HEK293 (cell line): ENCODE measurements at regions not wholly inside any gene's neighbourhood (a gene's known extent, or its start where the extent isn't known, plus 50 kb on each side); places are given as distances from the start of the nearest gene placed in this dataset.
A peak's percentile ranks its signal among the peaks of the same experiment; 100 is the strongest.

Experiments
- AEBP2 ChIP-seq: fragments of 450-650 bp; formaldehyde crosslinking; IDR thresholded peaks from 2 replicates; pipeline ENCODE4 v1.5.1; 2016; ENCODE audit warnings: missing biosample characterization, missing genetic modification characterization, borderline replicate concordance
- CTCF ChIP-seq: fragments of 450-650 bp; formaldehyde crosslinking; IDR thresholded peaks from 2 replicates; pipeline ENCODE4 v1.5.1; 2016; ENCODE audit warnings: missing biosample characterization, missing genetic modification characterization
- KLF10 ChIP-seq: fragments of 450-650 bp; IDR thresholded peaks from 2 replicates; pipeline ENCODE4 v1.5.1; 2018; ENCODE audit warnings: missing biosample characterization, mild to moderate bottlenecking, missing genetic modification characterization
- KLF8 ChIP-seq: fragments of 450-650 bp; formaldehyde crosslinking; IDR thresholded peaks from 2 replicates; pipeline ENCODE4 v1.5.1; 2016; ENCODE audit warnings: missing biosample characterization, missing genetic modification characterization
- MYNN ChIP-seq: fragments of 450-650 bp; formaldehyde crosslinking; IDR thresholded peaks from 2 replicates; pipeline ENCODE4 v1.5.1; 2016; ENCODE audit warnings: missing biosample characterization, missing genetic modification characterization, borderline replicate concordance
- PRDM4 ChIP-seq: fragments of 450-650 bp; formaldehyde crosslinking; IDR thresholded peaks from 2 replicates; pipeline ENCODE4 v1.5.1; 2017; ENCODE audit warnings: missing biosample characterization, missing genetic modification characterization
- RBAK ChIP-seq: fragments of 450-650 bp; formaldehyde crosslinking; IDR thresholded peaks from 2 replicates; pipeline ENCODE4 v1.5.1; 2016; ENCODE audit warnings: missing biosample characterization, missing genetic modification characterization
- WT1 ChIP-seq: fragments of 450-650 bp; formaldehyde crosslinking; IDR thresholded peaks from 2 replicates; pipeline ENCODE4 v1.5.1; 2016; ENCODE audit warnings: missing biosample characterization, missing genetic modification characterization
- ZBTB21 ChIP-seq: fragments of 450-650 bp; formaldehyde crosslinking; IDR thresholded peaks from 2 replicates; pipeline ENCODE4 v1.5.1; 2017; ENCODE audit warnings: missing biosample characterization, missing genetic modification characterization
- ZBTB48 ChIP-seq: fragments of 450-650 bp; formaldehyde crosslinking; IDR thresholded peaks from 2 replicates; pipeline ENCODE4 v1.5.1; 2016; ENCODE audit warnings: missing biosample characterization, missing genetic modification characterization
- ZFP69B ChIP-seq: fragments of 450-650 bp; formaldehyde crosslinking; IDR thresholded peaks from 2 replicates; pipeline ENCODE4 v1.5.1; 2016; ENCODE audit warnings: missing biosample characterization, missing genetic modification characterization
- ZNF10 ChIP-seq: fragments of 450-650 bp; formaldehyde crosslinking; IDR thresholded peaks from 2 replicates; pipeline ENCODE4 v1.5.1; 2017; ENCODE audit warnings: missing biosample characterization, missing genetic modification characterization
- ZNF140 ChIP-seq: fragments of 450-650 bp; formaldehyde crosslinking; IDR thresholded peaks from 2 replicates; pipeline ENCODE4 v1.5.1; 2016; ENCODE audit warnings: missing biosample characterization, missing genetic modification characterization
- ZNF174 ChIP-seq: fragments of 450-650 bp; formaldehyde crosslinking; IDR thresholded peaks from 2 replicates; pipeline ENCODE4 v1.5.0; 2017; ENCODE audit warnings: missing biosample characterization, mild to moderate bottlenecking, missing genetic modification characterization
- ZNF248 ChIP-seq: fragments of 450-650 bp; formaldehyde crosslinking; IDR thresholded peaks from 2 replicates; pipeline ENCODE4 v1.5.1; 2017; ENCODE audit warnings: missing biosample characterization, missing genetic modification characterization
- ZNF350 ChIP-seq: fragments of 450-650 bp; formaldehyde crosslinking; IDR thresholded peaks from 2 replicates; pipeline ENCODE4 v1.5.0; 2017; ENCODE audit warnings: missing biosample characterization, mild to moderate bottlenecking, missing genetic modification characterization
- ZNF354C ChIP-seq: fragments of 450-650 bp; formaldehyde crosslinking; IDR thresholded peaks from 2 replicates; pipeline ENCODE4 v1.5.1; 2016; ENCODE audit warnings: missing biosample characterization, missing genetic modification characterization, low read depth, borderline replicate concordance
- ZNF391 ChIP-seq: fragments of 450-650 bp; formaldehyde crosslinking; IDR thresholded peaks from 2 replicates; pipeline ENCODE4 v1.5.1; 2016; ENCODE audit warnings: low read depth, missing biosample characterization, missing genetic modification characterization, borderline replicate concordance
- ZNF48 ChIP-seq: fragments of 450-650 bp; formaldehyde crosslinking; IDR thresholded peaks from 2 replicates; pipeline ENCODE4 v1.5.1; 2016; ENCODE audit warnings: missing biosample characterization, missing genetic modification characterization
- ZNF501 ChIP-seq: fragments of 450-650 bp; formaldehyde crosslinking; IDR thresholded peaks from 2 replicates; pipeline ENCODE4 v1.5.1; 2016; ENCODE audit warnings: missing biosample characterization, missing genetic modification characterization
- ZNF521 ChIP-seq: fragments of 450-650 bp; formaldehyde crosslinking; IDR thresholded peaks from 2 replicates; pipeline ENCODE4 v1.5.1; 2017; ENCODE audit warnings: missing biosample characterization, mild to moderate bottlenecking, missing genetic modification characterization
- ZNF654 ChIP-seq: fragments of 450-650 bp; formaldehyde crosslinking; IDR thresholded peaks from 2 replicates; pipeline ENCODE4 v1.5.1; 2016; ENCODE audit warnings: low read depth, missing biosample characterization, missing genetic modification characterization
- ZNF658 ChIP-seq: fragments of 450-650 bp; formaldehyde crosslinking; IDR thresholded peaks from 2 replicates; pipeline ENCODE4; 2016; ENCODE audit warnings: missing biosample characterization, missing genetic modification characterization
- ZNF747 ChIP-seq: fragments of 450-650 bp; formaldehyde crosslinking; IDR thresholded peaks from 2 replicates; pipeline ENCODE4 v1.5.1; 2016; ENCODE audit warnings: missing biosample characterization, missing genetic modification characterization
- ZNF76 ChIP-seq: fragments of 450-650 bp; formaldehyde crosslinking; IDR thresholded peaks from 2 replicates; pipeline ENCODE4; 2016; ENCODE audit warnings: low read depth, missing biosample characterization, missing genetic modification characterization, borderline replicate concordance
- ZSCAN30 ChIP-seq: fragments of 450-650 bp; IDR thresholded peaks from 2 replicates; pipeline ENCODE4 v1.5.1; 2018; ENCODE audit warnings: missing biosample characterization, mild to moderate bottlenecking, missing genetic modification characterization, moderate library complexity
- TF ChIP-seq, protein P1 (sequence below): fragments of 450-650 bp; formaldehyde crosslinking; optimal IDR thresholded peaks from 2 replicates; pipeline ENCODE3; 2016; ENCODE audit warnings: missing biosample characterization, mild to moderate bottlenecking, missing genetic modification characterization
- TF ChIP-seq, protein P2 (sequence below): fragments of 450-650 bp; formaldehyde crosslinking; IDR thresholded peaks from 2 replicates; pipeline ENCODE4 v1.5.1; 2016; ENCODE audit warnings: missing biosample characterization, missing genetic modification characterization
- TF ChIP-seq, protein P3 (sequence below): fragments of 450-650 bp; formaldehyde crosslinking; IDR thresholded peaks from 2 replicates; pipeline ENCODE4 v1.5.1; 2016; ENCODE audit warnings: missing biosample characterization, missing genetic modification characterization
- TF ChIP-seq, protein P4 (sequence below): fragments of 450-650 bp; formaldehyde crosslinking; IDR thresholded peaks from 2 replicates; pipeline ENCODE4 v1.5.1; 2016; ENCODE audit warnings: missing biosample characterization, missing genetic modification characterization, low read depth

GRCh38 chr18:22349966-22350365 is 67.7 kb downstream of the CTAGE1 start (continued):
- TF ChIP-seq CTCF (tag by site-specific recombination) (no peak), ZNF658 (tag by site-specific recombination) (no peak), ZNF391 (no peak), ZNF76 (tag by site-specific recombination) (no peak), AEBP2 (tag by site-specific recombination) (no peak), ZNF140 (tag by site-specific recombination) (no peak), PRDM4 (no peak; the same call in 1 of the 2 replicates), MYNN (tag by site-specific recombination) (no peak), ZNF350 (no peak), RBAK (no peak), ZNF48 (tag by site-specific recombination) (no peak), ZNF354C (no peak), ZSCAN30 (peak; percentile 76; the same call in 1 of the 2 replicates), ZNF747 (tag by site-specific recombination) (no peak), ZBTB21 (tag by site-specific recombination) (peak; percentile 35; the same call in 1 of the 2 replicates), ZBTB48 (tag by site-specific recombination) (no peak), ZNF521 (tag by site-specific recombination) (no peak), ZNF501 (tag by site-specific recombination) (peak; percentile 75), WT1 (tag by site-specific recombination) (peak; percentile 12; the same call in 1 of the 2 replicates), KLF10 (tag by site-specific recombination) (peak; percentile 39; the same call in 1 of the 2 replicates), ZFP69B (tag by site-specific recombination) (no peak), ZNF10 (tag by site-specific recombination) (no peak), ZNF654 (tag by site-specific recombination) (no peak), KLF8 (tag by site-specific recombination) (no peak), ZNF248 (no peak), ZNF174 (tag by site-specific recombination) (no peak)
- TF ChIP-seq, protein P1, sequence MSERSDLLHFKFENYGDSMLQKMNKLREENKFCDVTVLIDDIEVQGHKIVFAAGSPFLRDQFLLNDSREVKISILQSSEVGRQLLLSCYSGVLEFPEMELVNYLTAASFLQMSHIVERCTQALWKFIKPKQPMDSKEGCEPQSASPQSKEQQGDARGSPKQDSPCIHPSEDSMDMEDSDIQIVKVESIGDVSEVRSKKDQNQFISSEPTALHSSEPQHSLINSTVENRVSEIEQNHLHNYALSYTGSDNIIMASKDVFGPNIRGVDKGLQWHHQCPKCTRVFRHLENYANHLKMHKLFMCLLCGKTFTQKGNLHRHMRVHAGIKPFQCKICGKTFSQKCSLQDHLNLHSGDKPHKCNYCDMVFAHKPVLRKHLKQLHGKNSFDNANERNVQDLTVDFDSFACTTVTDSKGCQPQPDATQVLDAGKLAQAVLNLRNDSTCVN: no peak
- TF ChIP-seq, protein P2, sequence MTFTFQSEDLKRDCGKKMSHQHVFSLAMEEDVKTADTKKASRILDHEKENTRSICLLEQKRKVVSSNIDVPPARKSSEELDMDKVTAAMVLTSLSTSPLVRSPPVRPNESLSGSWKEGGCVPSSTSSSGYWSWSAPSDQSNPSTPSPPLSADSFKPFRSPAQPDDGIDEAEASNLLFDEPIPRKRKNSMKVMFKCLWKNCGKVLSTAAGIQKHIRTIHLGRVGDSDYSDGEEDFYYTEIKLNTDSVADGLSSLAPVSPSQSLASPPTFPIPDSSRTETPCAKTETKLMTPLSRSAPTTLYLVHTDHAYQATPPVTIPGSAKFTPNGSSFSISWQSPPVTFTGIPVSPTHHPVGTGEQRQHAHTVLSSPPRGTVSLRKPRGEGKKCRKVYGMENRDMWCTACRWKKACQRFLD (tag by site-specific recombination): no peak
- TF ChIP-seq, protein P3, sequence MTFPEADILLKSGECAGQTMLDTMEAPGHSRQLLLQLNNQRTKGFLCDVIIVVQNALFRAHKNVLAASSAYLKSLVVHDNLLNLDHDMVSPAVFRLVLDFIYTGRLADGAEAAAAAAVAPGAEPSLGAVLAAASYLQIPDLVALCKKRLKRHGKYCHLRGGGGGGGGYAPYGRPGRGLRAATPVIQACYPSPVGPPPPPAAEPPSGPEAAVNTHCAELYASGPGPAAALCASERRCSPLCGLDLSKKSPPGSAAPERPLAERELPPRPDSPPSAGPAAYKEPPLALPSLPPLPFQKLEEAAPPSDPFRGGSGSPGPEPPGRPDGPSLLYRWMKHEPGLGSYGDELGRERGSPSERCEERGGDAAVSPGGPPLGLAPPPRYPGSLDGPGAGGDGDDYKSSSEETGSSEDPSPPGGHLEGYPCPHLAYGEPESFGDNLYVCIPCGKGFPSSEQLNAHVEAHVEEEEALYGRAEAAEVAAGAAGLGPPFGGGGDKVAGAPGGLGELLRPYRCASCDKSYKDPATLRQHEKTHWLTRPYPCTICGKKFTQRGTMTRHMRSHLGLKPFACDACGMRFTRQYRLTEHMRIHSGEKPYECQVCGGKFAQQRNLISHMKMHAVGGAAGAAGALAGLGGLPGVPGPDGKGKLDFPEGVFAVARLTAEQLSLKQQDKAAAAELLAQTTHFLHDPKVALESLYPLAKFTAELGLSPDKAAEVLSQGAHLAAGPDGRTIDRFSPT (tag by site-specific recombination): no peak
- TF ChIP-seq, protein P4, sequence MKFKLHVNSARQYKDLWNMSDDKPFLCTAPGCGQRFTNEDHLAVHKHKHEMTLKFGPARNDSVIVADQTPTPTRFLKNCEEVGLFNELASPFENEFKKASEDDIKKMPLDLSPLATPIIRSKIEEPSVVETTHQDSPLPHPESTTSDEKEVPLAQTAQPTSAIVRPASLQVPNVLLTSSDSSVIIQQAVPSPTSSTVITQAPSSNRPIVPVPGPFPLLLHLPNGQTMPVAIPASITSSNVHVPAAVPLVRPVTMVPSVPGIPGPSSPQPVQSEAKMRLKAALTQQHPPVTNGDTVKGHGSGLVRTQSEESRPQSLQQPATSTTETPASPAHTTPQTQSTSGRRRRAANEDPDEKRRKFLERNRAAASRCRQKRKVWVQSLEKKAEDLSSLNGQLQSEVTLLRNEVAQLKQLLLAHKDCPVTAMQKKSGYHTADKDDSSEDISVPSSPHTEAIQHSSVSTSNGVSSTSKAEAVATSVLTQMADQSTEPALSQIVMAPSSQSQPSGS (tag by site-specific recombination): no peak
